GM18517 (cell line): ENCODE measurements at regions not wholly inside any gene's neighbourhood (a gene's known extent, or its start where the extent isn't known, plus 50 kb on each side); places are given as distances from the start of the nearest gene placed in this dataset.

Source experiments
- ATAC-seq: cut with Tn5 transposase; IDR thresholded peaks from one replicate; pipeline ENCODE4 v1.9.1; 2021; ENCODE audit warnings: mild to moderate bottlenecking, moderate library complexity; ENCODE audit not compliant: unreplicated experiment

DNA sequence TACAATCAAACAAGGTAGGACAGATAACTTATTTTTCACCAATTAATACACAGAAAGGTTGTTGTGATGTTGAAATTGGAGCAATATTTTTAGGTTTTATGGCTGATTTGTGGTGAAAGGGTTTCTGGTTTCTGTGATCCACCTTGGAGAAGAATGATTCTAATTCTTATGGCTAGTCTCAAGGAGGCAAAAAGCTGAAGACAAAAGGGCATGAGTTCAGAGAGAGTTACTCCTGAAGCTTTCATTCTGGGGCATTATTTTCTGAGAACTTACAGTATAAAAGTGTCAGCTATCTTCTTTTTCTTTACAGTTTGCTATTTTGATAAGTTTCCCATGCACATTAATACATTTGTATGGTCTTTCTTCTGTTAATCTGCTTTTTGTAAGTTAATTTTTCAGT lies 372.4 kb upstream of the CCDC179 start:
- ATAC-seq, result no peak

GRCh38 chr11:23233075-23233474 lies 372.8 kb upstream of the CCDC179 start:
- no peak for ATAC-seq

DNA sequence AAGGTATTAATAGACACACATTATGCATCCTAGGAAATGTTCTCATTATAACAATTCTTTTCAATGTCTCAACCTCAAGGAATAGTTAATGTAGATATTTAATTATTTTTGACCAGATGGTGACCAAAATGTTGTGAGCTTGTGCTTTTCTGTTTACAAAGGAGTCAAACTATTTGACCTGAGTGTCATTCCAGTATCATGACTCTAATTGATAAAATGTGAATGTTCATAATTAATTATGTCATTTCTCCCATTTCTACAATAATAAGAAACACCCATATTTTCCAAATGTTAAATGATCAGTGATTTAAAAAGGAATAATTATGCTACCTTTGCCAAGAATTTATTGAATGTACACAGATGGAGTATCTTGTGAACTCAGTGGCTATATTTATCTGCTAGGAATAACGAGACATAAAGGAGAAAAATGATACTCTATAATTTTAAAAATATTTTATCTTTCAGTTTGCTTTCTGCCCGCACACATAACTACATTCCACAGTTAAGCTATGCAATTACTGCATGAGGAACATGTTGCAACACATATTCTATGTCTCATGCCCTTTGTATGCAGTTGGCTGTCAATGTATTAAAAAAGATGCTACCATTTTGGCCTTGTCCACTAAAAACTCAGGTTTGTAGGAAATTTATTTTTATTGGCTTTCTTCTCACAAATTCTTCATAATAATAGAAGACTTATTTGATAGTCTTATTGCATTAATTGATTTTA lies 376.7 kb upstream of the CCDC179 start:
- no peak for ATAC-seq

DNA sequence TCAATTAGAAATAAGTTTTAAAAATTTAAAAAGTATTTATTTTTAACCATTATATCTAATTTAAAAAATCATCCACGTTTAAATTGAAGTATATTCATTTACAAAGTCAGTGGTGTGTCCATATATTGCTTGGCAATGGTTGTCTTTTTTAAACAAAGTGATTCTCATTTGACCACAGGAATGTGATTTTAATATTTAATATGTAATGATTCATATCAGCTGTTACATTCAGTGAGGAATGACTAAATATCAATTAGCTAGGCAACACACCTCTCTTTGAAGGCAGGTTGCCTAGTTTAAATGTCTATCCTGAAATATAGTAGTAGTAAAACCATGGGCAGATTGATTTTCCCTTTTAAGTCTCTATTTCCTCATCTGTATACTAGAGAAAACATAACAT lies 392.2 kb upstream of the CCDC179 start:
- no peak for ATAC-seq

DNA sequence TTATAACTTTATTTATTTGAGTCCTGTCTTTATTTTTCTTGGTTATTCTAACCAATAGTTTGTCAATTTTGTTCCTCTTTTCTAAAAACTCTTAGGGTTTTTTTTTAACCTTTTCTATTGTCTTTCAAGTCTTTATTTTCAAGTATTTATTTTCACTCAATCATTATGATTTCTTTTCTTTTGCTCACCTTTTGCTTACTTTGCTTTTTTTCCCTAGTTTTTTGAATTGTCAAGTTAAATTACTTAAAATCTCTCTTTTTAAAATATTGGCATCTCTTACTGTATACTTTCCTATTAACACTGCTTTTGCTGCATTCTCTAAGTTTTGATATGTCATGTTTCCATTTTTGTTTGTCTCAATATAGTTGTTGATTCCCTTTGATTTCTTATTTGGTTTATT lies 396.8 kb upstream of the CCDC179 start:
- ATAC-seq, result no peak

DNA sequence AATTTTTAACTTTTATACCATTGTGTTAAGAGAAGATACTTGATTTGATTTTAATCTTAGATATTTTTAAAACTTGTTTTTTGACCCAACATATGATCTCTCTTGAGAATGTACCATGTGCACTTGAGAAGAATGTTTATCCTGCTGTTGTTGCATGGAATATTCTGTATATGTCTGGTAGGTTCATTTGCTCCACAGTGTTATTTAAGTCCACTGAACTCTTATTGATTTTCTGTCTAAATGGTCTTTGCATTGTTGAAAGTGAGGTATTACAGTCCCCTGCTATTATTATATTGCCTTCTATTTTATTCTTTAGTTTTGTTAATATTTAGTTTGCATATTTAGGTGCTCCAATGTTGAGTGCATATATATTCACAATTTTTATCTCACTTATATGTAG lies 397.3 kb upstream of the CCDC179 start:
- no peak for ATAC-seq

DNA sequence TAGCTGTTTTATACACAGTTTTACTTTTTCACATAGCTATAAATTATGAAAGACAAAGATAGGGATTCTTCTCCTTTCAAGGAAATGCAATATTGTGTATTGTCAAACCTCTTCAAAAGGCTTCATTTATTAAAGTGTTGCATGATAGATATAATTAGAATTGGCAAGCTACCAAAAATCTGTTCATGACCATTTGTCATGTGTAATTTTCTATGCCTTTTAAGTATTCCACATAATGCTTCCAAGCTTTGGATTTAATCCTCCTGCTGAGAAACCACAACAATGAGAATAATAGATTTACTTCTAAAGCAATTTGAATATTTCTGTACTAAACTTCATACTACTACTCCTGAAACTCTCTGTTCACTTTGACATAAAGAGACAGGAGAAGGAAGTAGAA lies 403.2 kb upstream of the CCDC179 start:
- ATAC-seq, result no peak

- no peak for ATAC-seq
Measured at GRCh38 chr11:23272095-23272494, 411.8 kb upstream of the CCDC179 start.

- ATAC-seq, result no peak
Measured at GRCh38 chr11:23278121-23278520, 417.8 kb upstream of the CCDC179 start.

GRCh38 chr11:23280088-23280487 lies 419.8 kb upstream of the CCDC179 start:
- no peak for ATAC-seq

DNA sequence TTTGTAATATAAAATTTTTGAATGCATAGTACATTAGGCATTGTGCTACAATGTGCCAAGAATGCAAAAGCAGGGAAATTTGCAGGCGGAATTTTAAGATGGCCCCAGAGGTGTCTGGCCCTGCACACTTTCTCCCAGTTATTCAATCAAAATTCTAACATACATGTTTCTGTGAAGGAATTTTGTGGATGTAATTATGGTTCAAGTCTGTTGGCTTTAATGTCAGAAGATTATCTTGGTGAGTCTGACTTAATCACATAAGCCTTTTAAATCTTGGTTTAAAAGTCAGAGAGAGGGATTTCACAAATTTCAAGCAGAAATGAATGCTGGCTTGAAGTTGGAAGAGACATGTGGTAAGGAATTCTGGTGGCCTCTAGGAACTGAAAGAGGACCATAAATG lies 423.4 kb upstream of the CCDC179 start:
- ATAC-seq, result no peak

- ATAC-seq, result no peak
Measured at GRCh38 chr11:23284631-23285030, 424.4 kb upstream of the CCDC179 start.

DNA sequence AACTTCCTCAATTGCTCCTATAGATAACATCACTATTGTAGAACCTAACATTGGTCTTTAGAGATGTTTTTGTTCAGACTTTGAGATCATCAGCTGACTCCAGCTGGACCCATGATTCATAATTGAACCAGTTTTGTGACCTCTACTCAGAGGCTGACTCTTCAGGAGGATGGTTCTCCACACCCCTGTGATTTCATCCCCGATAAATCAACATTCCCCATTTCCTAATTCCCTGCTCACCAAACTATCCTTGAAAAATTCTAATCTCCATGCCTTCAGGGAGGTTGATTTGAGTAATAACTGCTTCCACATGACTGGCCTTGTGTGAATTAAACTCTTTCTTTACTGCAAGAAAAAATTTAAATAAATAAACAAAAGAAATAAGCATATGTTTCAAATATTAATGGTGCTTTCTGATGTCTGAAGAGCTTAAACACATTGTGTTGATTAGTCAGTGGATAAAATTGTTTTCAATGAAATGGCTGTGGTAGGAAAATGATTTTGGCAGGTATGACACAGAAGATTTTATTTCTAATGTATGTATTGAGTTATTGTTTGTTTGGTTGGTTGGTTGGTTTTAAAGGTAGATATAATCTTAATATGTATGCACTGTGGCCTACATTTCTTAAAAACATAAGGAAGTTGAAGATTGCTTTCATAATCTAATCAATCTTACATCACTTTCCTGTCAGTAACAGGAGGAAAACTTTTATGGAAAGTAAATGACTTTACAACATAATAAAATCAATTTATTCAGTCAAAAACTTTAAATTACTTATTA lies 427.9 kb upstream of the CCDC179 start:
- no peak for ATAC-seq

DNA sequence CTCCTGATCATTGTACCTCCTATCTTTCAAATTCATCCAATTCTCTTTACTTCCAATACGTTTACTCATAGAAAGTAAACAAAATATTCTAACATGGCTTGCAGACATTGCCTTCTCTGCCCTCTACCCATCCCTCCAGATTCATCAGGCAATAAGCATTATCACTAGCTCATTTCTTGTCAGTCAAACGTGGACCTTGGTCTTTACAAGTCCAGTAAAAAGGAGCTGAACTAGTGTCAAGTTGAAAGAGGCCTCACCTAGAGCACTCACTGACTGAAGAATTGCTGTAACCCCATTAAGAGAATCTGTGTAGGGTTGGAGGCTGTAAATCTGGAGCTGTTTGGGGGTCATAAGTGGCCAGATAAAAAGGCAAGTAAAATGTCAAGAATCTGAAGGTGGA lies 435.0 kb upstream of the CCDC179 start:
- no peak for ATAC-seq

GRCh38 chr11:23308041-23308440 lies 447.8 kb upstream of the CCDC179 start:
- ATAC-seq, result no peak

- ATAC-seq, result no peak
Measured at GRCh38 chr11:23310276-23310675, 450.0 kb upstream of the CCDC179 start.

GRCh38 chr11:23311986-23312940 lies 452.0 kb upstream of the CCDC179 start:
- no peak for ATAC-seq

DNA sequence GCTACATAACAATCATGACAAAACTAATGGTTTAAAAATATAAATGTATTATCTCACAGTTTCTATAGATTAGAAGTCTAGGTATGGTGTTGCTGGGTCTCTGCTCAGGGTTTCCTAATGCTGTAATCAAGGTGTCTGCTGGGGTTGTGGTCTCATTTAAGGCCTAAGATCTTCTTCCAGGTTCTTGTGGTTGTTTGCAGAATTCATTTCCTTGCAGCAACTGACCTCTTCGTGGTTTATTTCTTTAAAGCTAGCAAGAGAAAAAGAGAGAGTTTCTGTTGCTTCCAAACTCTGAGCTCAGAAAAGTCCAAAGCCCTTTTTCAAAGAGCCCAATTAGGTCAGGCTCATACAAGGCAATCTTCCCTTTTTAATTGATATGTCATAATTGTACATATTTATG lies 452.7 kb upstream of the CCDC179 start:
- no peak for ATAC-seq

DNA sequence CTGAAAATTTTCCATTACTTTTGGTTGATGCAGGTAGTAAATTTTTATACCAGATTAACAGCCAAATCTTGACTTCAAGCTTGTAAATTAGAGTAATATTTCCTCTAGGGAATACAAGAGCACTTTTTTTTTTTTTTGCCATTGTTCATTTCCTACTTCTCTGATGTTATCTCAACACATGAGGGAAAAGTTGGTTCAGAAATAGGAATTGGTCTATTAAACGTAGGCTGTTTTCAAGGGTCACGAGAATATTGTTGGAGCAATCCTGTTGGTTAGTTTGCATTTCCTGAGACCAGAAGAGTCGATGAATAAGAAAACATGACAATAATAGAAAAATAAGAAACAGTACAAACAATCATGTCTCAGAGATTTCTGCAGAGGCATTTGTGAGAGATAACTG lies 453.9 kb upstream of the CCDC179 start:
- ATAC-seq, result no peak

DNA sequence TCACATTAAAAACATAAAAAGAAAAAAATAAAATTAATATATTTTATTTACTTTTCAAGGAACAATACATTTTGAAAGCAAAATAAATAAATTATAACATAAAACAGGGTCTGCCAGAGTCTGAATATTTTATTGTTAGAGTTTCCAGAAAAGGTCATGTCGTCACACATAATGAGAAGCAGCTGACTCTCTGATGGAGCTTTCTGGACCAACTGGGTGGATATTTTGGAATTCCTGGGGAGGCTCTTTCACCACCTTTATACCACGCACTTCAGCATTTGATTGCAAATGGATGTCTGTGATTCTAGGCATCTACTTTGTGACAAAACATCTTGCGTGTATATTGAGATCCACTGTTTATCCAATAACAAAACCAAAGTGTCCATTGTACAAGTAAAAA lies 455.0 kb upstream of the CCDC179 start:
- no peak for ATAC-seq

- no peak for ATAC-seq
Measured at GRCh38 chr11:23317816-23318215, 457.5 kb upstream of the CCDC179 start.
